Caki2 (cell line): ENCODE measurements at regions not wholly inside any gene's neighbourhood (a gene's known extent, or its start where the extent isn't known, plus 50 kb on each side); places are given as distances from the start of the nearest gene placed in this dataset.

Experiments
- DNase-seq: peaks from one replicate; pipeline ENCODE4 v3.0.0-alpha.2; 2015; ENCODE audit warnings: low read depth
- in situ Hi-C: cut with HindIII; loops from 2 replicates; pipeline ENCODE4 v1.10.0; 2016; ENCODE audit warnings: low sequenced_read_pairs, low pct_unique_long_range_greater_than_20kb, mixed read lengths

- no peak for DNase-seq
Observed at GRCh38 chr2:234328444-234328990, 168.4 kb downstream of the ARL4C start.

DNA sequence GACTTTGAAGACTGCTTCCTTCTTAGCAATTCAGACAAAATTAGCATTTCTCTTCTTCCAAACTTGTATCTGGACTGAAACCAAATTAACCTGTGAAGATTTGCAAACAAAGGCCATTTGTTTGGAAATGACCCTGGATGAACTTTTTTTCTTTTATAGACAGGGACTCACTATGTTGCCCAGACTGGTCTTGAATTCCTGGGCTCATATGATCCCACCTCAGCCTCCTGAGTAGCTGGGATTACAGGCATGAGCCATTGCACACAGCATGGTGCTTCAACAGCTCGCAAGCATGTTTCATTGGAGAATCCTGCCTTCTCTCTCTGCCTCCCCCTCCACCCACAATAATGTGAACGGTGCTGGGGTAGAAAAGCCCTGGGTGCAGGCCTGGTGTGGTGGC lies 170.2 kb downstream of the ARL4C start:
- in situ Hi-C loops = no loop called here
- DNase-seq = no peak

More at GRCh38 chr2:234328444-234328990, 168.4 kb downstream of the ARL4C start:
- in situ Hi-C loops = no loop called here

GRCh38 chr2:234324116-234324515 lies 172.8 kb downstream of the ARL4C start:
- in situ Hi-C loops = no loop called here

DNA sequence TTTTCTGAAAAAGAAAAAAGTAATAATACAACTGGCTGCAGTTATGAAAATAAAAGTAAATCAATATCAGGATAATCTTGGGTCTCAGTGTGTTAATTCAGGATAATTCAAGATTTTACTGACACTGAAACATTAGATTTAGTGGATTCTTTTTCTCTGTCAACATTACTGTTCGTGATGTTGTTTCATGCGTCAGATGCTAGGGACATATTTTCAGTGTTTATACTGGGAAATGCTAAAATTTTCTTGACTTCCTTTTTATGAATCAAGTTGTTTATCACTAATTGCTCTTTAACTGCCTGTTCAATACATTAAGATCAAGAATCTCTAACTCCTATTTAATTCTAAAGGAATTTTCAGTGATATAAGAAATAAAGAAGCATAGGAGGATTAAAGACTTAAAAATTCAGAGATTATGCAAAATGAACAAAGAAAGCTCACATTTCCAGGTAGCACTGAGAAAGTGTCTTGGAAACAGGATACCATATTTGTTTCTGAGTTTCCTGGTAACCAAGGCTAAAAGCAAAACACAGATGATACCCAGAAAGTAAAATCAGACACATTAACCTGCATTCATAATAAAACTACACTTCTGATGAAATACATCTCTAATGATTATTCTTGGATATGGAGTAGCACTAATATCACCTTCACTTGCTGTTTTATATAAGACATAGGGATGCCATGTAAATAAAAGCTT lies 174.0 kb downstream of the ARL4C start:
- no peak for DNase-seq
- in situ Hi-C loops = no loop called here

More at GRCh38 chr2:234324116-234324515, 172.8 kb downstream of the ARL4C start:
- no peak for DNase-seq

GRCh38 chr2:234320066-234320465 lies 176.8 kb downstream of the ARL4C start:
- no peak for DNase-seq
- in situ Hi-C loops = no loop called here

GRCh38 chr2:234318361-234318760 lies 178.5 kb downstream of the ARL4C start:
- DNase-seq = no peak
- in situ Hi-C loops = no loop called here

- in situ Hi-C loops = no loop called here
- DNase-seq = no peak
Observed at GRCh38 chr2:234313558-234313957, 183.3 kb downstream of the ARL4C start.

- no peak for DNase-seq
- in situ Hi-C loops = no loop called here
Observed at GRCh38 chr2:234310166-234310565, 186.7 kb downstream of the ARL4C start.

DNA sequence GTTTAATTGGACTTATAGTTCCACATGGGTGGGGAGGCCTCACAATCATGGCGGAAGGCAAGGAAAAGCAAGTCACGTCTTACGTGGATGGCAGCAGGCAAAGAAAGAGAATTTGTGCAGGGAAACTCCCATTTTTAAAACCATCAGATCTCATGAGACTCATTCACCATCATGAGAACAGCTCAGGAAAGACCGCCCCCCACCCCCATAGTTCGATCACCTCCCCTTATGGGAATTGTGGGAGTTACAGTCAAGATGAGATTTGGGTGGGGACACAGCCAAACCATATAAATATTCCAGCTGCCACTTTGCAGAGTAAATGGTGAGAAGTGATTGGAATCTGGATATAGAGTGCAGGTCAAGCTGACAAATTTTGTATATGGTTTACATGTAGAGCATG lies 187.4 kb downstream of the ARL4C start:
- no peak for DNase-seq
- in situ Hi-C loops = no loop called here

- in situ Hi-C loops = no loop called here
- DNase-seq = peak; percentile 88
Observed at GRCh38 chr2:234308813-234309195, 188.1 kb downstream of the ARL4C start.

- DNase-seq = peak; percentile 60
- in situ Hi-C loops = no loop called here
Observed at GRCh38 chr2:234308073-234308812, 188.6 kb downstream of the ARL4C start.

- DNase-seq = no peak
- in situ Hi-C loops = no loop called here
Observed at GRCh38 chr2:234307322-234307961, 189.4 kb downstream of the ARL4C start.

GRCh38 chr2:234306426-234307173 lies 190.3 kb downstream of the ARL4C start:
- in situ Hi-C loops = no loop called here
- DNase-seq = no peak

- no peak for DNase-seq
- in situ Hi-C loops = no loop called here
Observed at GRCh38 chr2:234305846-234306245, 191.0 kb downstream of the ARL4C start.

GRCh38 chr2:234304950-234305349 lies 191.9 kb downstream of the ARL4C start:
- DNase-seq = peak; percentile 39
- in situ Hi-C loops = no loop called here

DNA sequence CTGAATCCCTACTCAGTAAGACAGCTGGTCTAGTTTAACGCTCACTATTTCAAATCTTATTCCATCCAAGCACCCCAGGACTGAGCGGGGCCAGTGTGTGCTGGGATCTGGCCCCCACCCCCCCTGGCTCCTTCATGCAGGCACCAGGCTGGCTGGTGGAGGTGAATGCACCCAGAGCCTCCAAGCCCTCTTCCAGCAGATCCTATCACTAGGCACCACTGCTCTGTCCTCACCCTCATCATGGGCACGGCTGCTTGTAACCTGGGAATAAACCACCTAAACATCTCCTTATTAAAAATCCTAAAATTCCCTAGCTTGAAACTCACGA lies 194.3 kb downstream of the ARL4C start:
- in situ Hi-C loops = no loop called here
- no peak for DNase-seq

- DNase-seq = no peak
- in situ Hi-C loops = no loop called here
Observed at GRCh38 chr2:234300932-234301823, 195.7 kb downstream of the ARL4C start.
